ENCODE measurements at regions not wholly inside any gene's neighbourhood (a gene's known extent, or its start where the extent isn't known, plus 50 kb on each side); places are given as distances from the start of the nearest gene placed in this dataset.

DNA sequence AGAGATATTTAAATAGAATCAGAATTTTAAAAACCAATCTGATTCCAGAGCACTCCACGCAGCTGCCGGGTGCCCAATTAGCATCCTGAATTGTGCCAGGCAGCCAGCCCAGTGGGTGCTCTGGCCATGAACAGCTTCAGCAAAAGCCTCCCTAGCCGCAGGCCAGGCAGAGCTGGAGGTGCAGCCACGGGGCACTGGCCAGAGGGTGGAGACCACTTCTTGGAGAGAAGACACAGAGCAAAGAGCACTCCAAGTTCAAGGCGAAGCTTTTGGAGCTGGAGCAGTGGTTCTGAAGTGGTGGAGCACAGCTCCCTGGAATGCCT, 475.6 kb upstream of the PROK2 start:
- TF ChIP-seq EZH2phosphoT487 (IDR thresholded peaks at IDR 0.05) (no peak), EZH2 (IDR thresholded peaks at IDR 0.05) (no peak)
- TF ChIP-seq, protein P1, sequence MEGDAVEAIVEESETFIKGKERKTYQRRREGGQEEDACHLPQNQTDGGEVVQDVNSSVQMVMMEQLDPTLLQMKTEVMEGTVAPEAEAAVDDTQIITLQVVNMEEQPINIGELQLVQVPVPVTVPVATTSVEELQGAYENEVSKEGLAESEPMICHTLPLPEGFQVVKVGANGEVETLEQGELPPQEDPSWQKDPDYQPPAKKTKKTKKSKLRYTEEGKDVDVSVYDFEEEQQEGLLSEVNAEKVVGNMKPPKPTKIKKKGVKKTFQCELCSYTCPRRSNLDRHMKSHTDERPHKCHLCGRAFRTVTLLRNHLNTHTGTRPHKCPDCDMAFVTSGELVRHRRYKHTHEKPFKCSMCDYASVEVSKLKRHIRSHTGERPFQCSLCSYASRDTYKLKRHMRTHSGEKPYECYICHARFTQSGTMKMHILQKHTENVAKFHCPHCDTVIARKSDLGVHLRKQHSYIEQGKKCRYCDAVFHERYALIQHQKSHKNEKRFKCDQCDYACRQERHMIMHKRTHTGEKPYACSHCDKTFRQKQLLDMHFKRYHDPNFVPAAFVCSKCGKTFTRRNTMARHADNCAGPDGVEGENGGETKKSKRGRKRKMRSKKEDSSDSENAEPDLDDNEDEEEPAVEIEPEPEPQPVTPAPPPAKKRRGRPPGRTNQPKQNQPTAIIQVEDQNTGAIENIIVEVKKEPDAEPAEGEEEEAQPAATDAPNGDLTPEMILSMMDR (IDR thresholded peaks at IDR 0.05): no peak
- H3K4me3 Mint-ChIP-seq: no peak overlapping the region
- H3K27ac Mint-ChIP-seq: no peak overlapping the region
- no peak overlapping the region for H3K27ac ChIP-seq
- H3K27me3 ChIP-seq: no peaks in the 10 kb centered on the region
- no peaks in the 10 kb centered on the region for H3K36me3 Mint-ChIP-seq
- H3K27me3 Mint-ChIP-seq (ENCODE audit: insufficient read depth, low read depth): peaks cover 14% of the 10 kb centered on the region
- no peak for DNase-seq (ENCODE audit: low spot score)
- H3K9me3 Mint-ChIP-seq: no peaks in the 10 kb centered on the region
- no peak overlapping the region for H3K9ac ChIP-seq
- H3F3A ChIP-seq (ENCODE audit: low read depth): peaks cover 10% of the 10 kb centered on the region
- no peaks in the 10 kb centered on the region for H3K9me3 ChIP-seq (ENCODE audit: low read depth)
- H4K20me1 ChIP-seq (ENCODE audit: low read depth): no peaks in the 10 kb centered on the region
- H3K4me2 ChIP-seq: no peak overlapping the region
- H3K4me1 Mint-ChIP-seq: peaks cover 62% of the 10 kb centered on the region
- no peaks in the 10 kb centered on the region for H3K79me2 ChIP-seq (ENCODE audit: low read depth)
- no peak overlapping the region for H3K4me3 ChIP-seq
- H2AFZ ChIP-seq (replicated peaks): no peak overlapping the region
- no peaks in the 10 kb centered on the region for H3K36me3 ChIP-seq
- peaks cover 17% of the 10 kb centered on the region for H3K4me1 ChIP-seq

DNA sequence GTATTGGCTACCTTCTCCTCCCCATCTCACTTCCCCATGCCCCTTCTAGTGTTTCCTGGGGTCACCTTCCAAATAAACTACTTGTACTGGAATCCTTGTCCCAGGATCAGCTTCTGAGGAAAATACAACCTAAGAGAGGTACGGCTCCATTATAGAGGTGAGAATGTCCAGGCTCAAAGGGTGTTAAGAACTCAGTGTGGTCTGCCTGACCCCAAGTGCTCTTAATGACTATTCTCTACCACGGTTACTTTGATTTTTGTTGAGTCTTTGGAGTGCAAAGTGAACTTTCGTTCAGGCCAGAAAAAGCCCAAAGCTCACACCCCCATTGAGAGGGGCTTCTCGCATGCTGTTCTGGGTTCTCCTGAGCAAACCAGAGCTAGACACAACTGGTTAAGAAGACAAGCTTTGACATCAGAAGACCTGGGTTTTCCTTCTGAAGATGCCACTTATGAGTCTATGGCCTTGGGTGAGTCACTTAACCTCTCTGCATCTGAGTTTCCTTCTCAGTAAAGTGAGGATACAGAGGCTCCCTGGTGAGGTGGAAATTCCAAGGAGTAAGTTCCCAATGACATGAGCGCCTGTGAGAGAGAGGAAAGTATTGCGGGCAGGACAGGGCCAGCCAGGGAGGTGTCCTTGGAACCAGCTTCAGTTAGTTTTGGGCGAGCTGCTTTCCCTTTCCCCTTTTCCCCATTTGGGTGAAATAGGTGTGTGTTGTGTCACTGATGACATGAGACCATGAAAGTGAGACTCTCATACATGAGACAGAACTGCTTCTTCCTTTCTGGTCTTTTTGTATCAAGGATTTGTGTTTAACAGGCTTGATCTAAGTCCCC, 475.0 kb upstream of the PROK2 start:
- Mint-ChIP-seq H3K27me3 (ENCODE audit: insufficient read depth, low read depth) (peaks cover 14% of the 10 kb centered on the region), H3K36me3 (no peaks in the 10 kb centered on the region), H3K9me3 (no peaks in the 10 kb centered on the region), H3K4me3 (no peak overlapping the region), H3K27ac (peak overlapping the region; percentile 90), H3K4me1 (peaks cover 61% of the 10 kb centered on the region)
- Histone ChIP-seq H3K27ac (no peak overlapping the region), H3K9me3 (ENCODE audit: low read depth) (no peaks in the 10 kb centered on the region), H3F3A (ENCODE audit: low read depth) (peaks cover 10% of the 10 kb centered on the region), H3K4me1 (peaks cover 23% of the 10 kb centered on the region), H3K27me3 (no peaks in the 10 kb centered on the region), H3K4me3 (no peak overlapping the region), H3K79me2 (ENCODE audit: low read depth) (no peaks in the 10 kb centered on the region), H3K9ac (no peak overlapping the region), H3K36me3 (no peaks in the 10 kb centered on the region), H4K20me1 (ENCODE audit: low read depth) (no peaks in the 10 kb centered on the region), H3K4me2 (no peak overlapping the region), H2AFZ (replicated peaks) (no peak overlapping the region)
- no peak for DNase-seq (ENCODE audit: low spot score)
- TF ChIP-seq EZH2 (IDR thresholded peaks at IDR 0.05): no peak
- no peak for TF ChIP-seq EZH2phosphoT487 (IDR thresholded peaks at IDR 0.05)
- TF ChIP-seq, protein P1 (IDR thresholded peaks at IDR 0.05): no peak

DNA sequence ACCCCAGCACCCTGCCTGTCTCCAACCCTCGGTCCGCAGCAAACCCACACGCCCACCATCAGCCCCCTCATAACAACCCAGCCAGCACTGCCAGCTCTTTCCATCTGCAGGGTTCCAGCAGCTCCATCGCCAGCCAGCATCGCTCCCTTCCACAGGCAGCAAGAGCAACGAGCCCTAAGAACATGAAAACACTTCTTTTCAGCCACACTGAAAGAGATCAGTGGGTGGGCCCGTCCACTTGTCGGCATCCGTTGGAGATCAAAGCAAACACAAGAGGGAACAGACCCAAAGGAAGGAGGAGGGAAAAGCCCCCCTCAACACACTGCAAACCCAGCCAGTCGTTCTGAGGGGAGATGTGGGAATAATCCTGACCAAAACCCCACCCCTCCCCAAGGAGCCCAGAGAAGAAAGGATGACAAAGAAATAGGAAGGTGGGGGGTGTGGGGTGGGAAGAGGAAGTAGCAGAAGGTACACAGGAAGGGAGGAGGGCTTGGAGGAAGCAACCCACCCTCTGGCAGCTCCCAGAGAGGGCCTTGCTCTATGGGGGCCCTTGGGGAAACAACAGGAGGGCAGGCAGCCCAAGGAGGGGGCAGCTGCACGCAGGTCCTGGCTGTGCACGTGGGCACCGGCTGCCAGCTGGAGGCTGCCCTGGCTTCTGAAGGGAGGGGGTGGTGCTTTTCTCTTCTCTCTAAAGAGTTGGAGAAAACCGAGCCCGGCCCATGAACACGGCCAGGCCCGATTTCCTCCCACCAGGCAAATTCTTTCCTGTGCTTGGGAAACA, 473.6 kb upstream of the PROK2 start:
- Histone ChIP-seq H3K27ac (no peak overlapping the region), H3K36me3 (no peaks in the 10 kb centered on the region), H2AFZ (replicated peaks) (peak overlapping the region; percentile 65), H3K4me3 (no peak overlapping the region), H3K27me3 (no peaks in the 10 kb centered on the region), H3K4me1 (peaks cover 25% of the 10 kb centered on the region), H3K79me2 (ENCODE audit: low read depth) (no peaks in the 10 kb centered on the region), H3K9ac (no peak overlapping the region), H3F3A (ENCODE audit: low read depth) (peaks cover 10% of the 10 kb centered on the region), H4K20me1 (ENCODE audit: low read depth) (no peaks in the 10 kb centered on the region), H3K9me3 (ENCODE audit: low read depth) (no peaks in the 10 kb centered on the region), H3K4me2 (peak overlapping the region; percentile 53)
- no peaks in the 10 kb centered on the region for H3K9me3 Mint-ChIP-seq
- H3K4me1 Mint-ChIP-seq: peaks cover 71% of the 10 kb centered on the region
- peak; percentile 61 for DNase-seq (ENCODE audit: low spot score)
- TF ChIP-seq, protein P1 (IDR thresholded peaks at IDR 0.05): no peak
- TF ChIP-seq EZH2phosphoT487 (IDR thresholded peaks at IDR 0.05) (no peak), EZH2 (IDR thresholded peaks at IDR 0.05) (no peak)
- H3K36me3 Mint-ChIP-seq: no peaks in the 10 kb centered on the region
- H3K27ac Mint-ChIP-seq: peak overlapping the region; percentile 88
- peaks cover 14% of the 10 kb centered on the region for H3K27me3 Mint-ChIP-seq (ENCODE audit: insufficient read depth, low read depth)
- H3K4me3 Mint-ChIP-seq: peak overlapping the region; percentile 71
